ENCODE measurements at regions not wholly inside any gene's neighbourhood (a gene's known extent, or its start where the extent isn't known, plus 50 kb on each side); places are given as distances from the start of the nearest gene placed in this dataset.
"Not testable (repeated sequence)": the region's sequence is repeated elsewhere in the genome, so short reads cannot be mapped to it uniquely, and the experiment has no call there.

- no peak for FAIRE-seq
- no peak for DNase-seq (ENCODE audit: insufficient read length, low spot score)
Observed at GRCh38 chr15:95119041-95119610, 887.8 kb downstream of the MCTP2 start.

DNA sequence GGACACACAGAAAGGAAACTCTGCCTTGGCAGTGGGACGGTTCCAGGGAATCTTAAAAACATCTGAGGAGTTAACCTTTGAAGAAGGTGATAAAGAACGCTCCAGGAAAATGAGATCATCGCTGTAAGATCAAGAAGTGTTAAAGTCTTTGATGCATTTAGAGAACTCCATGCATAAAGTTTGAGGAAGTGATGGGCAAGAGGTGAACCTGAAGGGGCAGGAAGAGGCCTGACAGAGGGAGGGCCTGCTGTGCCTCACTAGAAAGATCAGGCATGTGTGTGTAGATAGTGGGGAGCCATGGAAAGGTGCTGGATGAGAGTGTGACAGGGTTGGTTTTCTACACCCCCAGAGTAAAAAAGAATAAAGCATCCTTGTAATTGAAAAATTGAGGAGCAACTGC is 889.2 kb downstream of the MCTP2 start:
- no peak for FAIRE-seq
- DNase-seq (ENCODE audit: insufficient read length, low spot score) = no peak

DNA sequence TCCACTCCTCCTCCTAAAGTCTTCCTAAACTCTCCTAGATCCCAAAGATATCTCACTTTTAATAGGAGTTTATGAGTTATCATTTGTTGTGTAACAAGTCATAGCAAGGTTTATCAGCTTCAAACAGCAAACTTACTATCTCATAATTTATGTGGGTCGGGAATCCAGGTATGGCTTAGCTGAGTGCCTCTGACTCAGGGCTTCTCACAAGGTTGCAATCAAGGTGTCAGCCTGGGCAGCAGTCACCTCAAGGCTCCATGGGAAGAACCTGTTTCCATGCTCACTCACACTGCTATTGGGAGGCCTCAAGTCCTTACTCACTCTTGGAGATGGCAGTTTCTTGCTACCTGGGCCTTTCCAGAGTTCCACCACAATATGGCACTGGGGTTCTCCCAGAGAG is 889.8 kb downstream of the MCTP2 start:
- DNase-seq (ENCODE audit: insufficient read length, low spot score) (no peak), FAIRE-seq (no peak)

GRCh38 chr15:95125803-95126202 is 894.4 kb downstream of the MCTP2 start:
- DNase-seq (ENCODE audit: insufficient read length, low spot score) = no peak
- no peak for FAIRE-seq

DNA sequence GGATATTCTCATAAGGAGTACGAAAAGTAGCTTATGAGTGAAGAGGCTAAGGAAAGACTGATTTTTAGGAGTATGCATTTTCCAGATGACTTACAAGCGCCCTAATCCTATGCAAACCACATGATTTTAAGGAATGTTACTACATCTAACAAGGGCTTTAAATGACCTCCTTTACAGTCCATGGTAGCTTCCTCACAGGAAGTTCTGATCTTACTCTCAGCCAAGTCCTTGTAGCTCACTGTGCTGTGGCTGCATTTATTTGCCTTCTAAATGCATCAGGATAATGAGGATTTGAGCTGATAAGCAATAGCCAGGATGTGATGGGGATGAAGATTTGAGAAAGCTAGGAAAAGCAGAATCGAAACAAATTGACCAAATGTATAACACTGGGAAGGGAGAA is 896.0 kb downstream of the MCTP2 start:
- DNase-seq (ENCODE audit: insufficient read length, low spot score) = no peak

GRCh38 chr15:95129574-95129973 is 898.2 kb downstream of the MCTP2 start:
- DNase-seq (ENCODE audit: insufficient read length, low spot score) (no peak), FAIRE-seq (no peak)

More for the DNA sequence above, 896.0 kb downstream of the MCTP2 start:
- peak; percentile 65 for FAIRE-seq

DNA sequence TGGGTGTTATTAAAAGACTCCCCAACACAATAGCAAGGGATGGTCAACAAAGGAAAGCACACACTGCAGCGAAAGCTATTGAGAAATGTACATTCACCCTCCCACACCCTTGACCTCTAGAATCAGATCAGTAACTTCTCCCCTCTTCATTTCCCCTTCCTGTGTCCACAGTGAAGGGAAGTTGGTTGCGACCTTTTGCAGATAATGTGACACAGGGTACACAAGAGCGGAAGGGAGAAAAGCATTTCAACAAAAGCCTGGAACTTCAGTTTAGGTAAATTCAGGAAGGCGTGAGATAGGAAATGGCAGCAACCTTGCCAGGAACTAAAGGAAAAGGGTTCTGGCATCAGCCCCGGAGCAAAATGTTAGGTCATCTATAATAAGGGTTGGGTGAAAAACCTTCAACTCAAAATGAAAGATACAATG is 899.8 kb downstream of the MCTP2 start:
- FAIRE-seq (no peak), DNase-seq (ENCODE audit: insufficient read length, low spot score) (no peak)

DNA sequence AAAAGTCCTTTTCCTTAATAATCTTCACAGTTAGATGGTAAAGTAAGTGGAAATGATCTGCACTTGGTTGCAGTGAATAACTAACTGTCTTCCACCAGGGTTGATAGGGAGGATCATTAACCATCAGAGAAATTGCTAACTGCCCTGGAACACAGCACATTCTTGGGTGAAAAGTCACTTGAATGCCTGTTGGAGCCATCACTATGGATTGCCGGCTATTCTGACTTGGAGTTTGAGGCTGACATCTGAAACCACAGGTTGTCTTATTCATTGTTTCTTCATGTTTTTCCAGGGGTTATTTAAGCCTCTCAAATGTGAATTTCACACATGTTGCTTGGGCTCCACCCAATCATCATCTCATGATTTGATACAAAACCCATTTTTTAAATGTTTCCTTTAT is 901.4 kb downstream of the MCTP2 start:
- FAIRE-seq = no peak
- peak; percentile 15 for DNase-seq (ENCODE audit: insufficient read length, low spot score)

DNA sequence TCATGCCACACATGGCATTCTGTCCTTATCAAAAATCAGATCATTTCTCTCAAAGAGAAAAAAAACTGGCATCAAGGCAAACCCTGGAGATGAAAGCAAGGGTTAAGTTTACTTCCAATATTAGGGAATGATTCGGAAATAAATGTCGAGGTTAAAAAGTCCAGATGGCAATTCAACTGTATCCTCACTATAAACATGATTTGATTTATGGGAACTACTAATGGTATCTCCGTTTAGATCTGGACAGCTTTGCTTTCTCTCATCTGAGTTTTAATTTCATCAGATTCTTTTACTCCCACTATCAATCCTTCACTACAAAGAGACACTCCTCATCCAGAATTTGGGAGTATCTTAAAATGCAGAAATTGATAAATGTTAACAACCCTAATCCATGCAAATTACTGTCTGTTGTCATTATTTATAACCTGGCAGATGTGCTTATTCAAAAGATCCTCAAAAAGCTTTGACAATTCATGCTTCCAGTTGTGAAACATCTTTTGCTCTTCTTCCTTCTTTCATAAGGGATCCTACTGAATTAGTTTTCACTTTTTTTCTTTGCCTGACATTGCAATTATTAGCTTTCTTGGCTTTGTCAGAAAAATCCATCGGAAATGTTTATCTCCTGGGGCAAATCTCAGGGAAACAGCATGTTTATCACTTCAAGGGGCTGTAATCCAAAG is 903.2 kb downstream of the MCTP2 start:
- FAIRE-seq (no peak), DNase-seq (ENCODE audit: insufficient read length, low spot score) (no peak)

GRCh38 chr15:95138604-95139270 is 907.4 kb downstream of the MCTP2 start:
- DNase-seq (ENCODE audit: insufficient read length, low spot score) (no peak), FAIRE-seq (no peak)

DNA sequence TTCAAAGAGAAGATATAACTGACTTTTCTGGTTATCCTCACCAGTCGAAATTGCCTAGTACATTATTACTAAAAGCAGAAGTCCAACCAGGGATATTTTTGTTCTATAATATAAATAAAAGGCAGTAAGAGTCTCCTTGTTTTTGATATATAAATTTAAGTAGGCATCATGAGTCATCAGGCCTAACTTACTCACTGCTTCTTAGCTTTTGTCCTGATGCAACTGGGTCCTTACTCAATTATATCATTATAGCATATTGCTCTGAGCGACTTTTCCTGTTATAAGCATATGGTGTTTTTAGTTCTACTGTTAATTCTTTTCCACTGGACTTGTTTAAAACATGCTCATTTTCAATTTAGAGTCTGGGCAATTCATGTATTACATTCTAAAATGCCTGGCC is 910.1 kb downstream of the MCTP2 start:
- no peak for DNase-seq (ENCODE audit: insufficient read length, low spot score)
- FAIRE-seq = no peak

GRCh38 chr15:95142531-95142930 is 911.2 kb downstream of the MCTP2 start:
- FAIRE-seq (no peak), DNase-seq (ENCODE audit: insufficient read length, low spot score) (no peak)

- FAIRE-seq (no peak), DNase-seq (ENCODE audit: insufficient read length, low spot score) (no peak)
Observed at GRCh38 chr15:95146481-95146880, 915.1 kb downstream of the MCTP2 start.

- no peak for FAIRE-seq
Observed at GRCh38 chr15:95148183-95148582, 916.8 kb downstream of the MCTP2 start.

GRCh38 chr15:95149036-95149435 is 917.7 kb downstream of the MCTP2 start:
- FAIRE-seq = no peak
- no peak for DNase-seq (ENCODE audit: insufficient read length, low spot score)

More at GRCh38 chr15:95148183-95148582, 916.8 kb downstream of the MCTP2 start:
- DNase-seq (ENCODE audit: insufficient read length, low spot score) = no peak

- DNase-seq (ENCODE audit: insufficient read length, low spot score) = no peak
- FAIRE-seq = no peak
Observed at GRCh38 chr15:95149771-95150170, 918.4 kb downstream of the MCTP2 start.

DNA sequence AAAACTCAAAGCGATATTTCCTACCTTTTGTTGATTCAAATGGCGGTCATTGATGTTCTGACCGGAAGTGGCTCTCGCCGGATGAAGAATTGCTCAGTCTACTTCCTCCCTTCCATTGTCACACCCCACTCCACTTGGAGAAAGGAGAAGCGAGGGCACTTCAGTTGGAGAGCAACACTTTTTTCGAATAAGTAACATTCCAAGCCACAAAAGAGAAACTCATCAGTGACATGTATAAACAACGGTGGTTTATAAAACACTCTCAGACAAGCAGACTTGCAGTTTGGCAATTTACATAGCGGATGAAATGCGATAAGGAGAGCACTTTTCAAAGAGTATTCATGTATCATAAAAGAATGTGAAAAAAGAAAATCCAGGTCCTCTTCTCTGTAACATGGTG is 919.1 kb downstream of the MCTP2 start:
- FAIRE-seq = no peak
- no peak for DNase-seq (ENCODE audit: insufficient read length, low spot score)

DNA sequence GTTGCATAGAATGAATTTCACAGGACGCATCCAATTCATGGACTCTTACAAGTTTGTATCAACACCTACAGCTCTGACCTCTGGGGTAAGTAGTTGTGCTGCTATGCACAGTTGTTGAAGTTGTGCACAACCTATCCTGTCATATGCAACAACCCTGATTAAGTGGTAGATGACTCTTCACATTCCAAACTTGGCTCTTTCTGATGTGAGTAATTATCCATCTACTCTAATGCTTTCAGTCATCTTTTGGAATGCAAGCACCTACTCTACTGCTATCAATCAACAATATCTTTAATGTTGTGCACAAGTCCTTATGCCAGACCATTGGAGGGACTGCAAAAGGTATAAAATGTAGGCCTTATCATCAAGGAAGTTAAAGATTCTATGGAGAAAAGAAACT is 921.4 kb downstream of the MCTP2 start:
- FAIRE-seq = no peak
- DNase-seq (ENCODE audit: insufficient read length, low spot score) = no peak

GRCh38 chr15:95153201-95153600 is 921.8 kb downstream of the MCTP2 start:
- FAIRE-seq; DNase-seq (ENCODE audit: insufficient read length, low spot score): not testable (repeated sequence)

GRCh38 chr15:95160316-95160715 is 929.0 kb downstream of the MCTP2 start:
- FAIRE-seq (no peak), DNase-seq (ENCODE audit: insufficient read length, low spot score) (no peak)

DNA sequence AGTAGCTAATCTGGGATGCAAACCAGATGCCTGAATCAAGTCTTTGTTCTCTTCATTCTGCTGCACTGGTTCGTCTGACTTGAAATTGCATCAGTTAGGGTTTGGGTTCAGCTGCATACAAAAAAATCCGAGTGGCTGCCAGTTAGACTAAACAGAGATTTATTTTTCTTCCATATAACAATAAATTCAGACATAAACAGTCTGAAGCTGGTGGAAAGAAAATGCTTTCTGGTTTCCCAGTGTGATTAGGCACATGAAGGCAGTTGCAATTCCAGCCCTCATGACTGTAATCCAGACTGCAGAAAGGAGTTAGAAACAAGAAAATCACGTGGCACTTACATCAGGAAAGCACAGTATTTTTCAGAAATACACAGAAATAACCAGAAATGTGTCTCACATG is 930.7 kb downstream of the MCTP2 start:
- FAIRE-seq (no peak), DNase-seq (ENCODE audit: insufficient read length, low spot score) (no peak)

GRCh38 chr15:95162531-95162930 is 931.2 kb downstream of the MCTP2 start:
- DNase-seq (ENCODE audit: insufficient read length, low spot score) = no peak
- no peak for FAIRE-seq
